A673 (cell line): ENCODE measurements at regions not wholly inside any gene's neighbourhood (a gene's known extent, or its start where the extent isn't known, plus 50 kb on each side); places are given as distances from the start of the nearest gene placed in this dataset.

Experiments
- CTCF ChIP-seq: fragments of 300-800, 200-600 bp; sonication (generic); conservative IDR thresholded peaks from 2 replicates; pipeline ENCODE4 v1.5.1; 2017; ENCODE audit warnings: low read depth, mild to moderate bottlenecking, antibody characterized with exemption, low read length, moderate library complexity, mixed read lengths
- EZH2 ChIP-seq: fragments of 200-600 bp; sonication (generic); IDR thresholded peaks from 2 replicates; pipeline ENCODE4 v1.6.1; 2017; ENCODE audit warnings: borderline replicate concordance, low read depth, mild to moderate bottlenecking, mixed read lengths, antibody characterized with exemption, low read length; ENCODE audit not compliant: poor library complexity, severe bottlenecking

DNA sequence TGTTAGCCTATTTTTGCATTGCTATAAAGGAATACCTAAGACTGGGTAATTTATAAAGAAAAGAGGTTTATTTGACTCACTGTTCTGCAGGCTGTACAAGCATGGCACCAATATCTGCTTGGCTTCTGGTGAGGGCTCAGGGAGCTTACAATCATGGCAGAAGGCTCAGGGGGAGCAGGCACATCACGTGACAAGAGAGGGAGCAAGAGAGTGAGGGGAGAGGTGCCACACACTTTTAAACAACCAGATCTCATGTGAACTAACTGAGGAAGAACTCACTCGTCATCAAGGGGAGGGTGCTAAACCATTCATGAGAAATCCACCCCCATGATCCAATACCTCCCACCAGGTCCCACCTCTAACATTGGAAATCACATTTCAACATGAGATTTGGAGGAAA lies 73.9 kb upstream of the ADCY1 start:
- TF ChIP-seq CTCF = no peak
- no peak for TF ChIP-seq EZH2
